HEK293T (cell line): ENCODE measurements at regions not wholly inside any gene's neighbourhood (a gene's known extent, or its start where the extent isn't known, plus 50 kb on each side); places are given as distances from the start of the nearest gene placed in this dataset.

Source experiments
- CTCF ChIA-PET: fragments of 350-600 bp; formaldehyde crosslinking; extraction: SDS; loops from one replicate; lab custom pipeline; 2021; ENCODE audit warnings: antibody characterized with exemption, inconsistent platforms; lab: Yijun Ruan, JAX
- POLR2A ChIA-PET: fragments of 350-600 bp; formaldehyde crosslinking; extraction: SDS; loops from one replicate; lab custom pipeline; 2020; ENCODE audit warnings: antibody characterized with exemption, inconsistent platforms; lab: Yijun Ruan, JAX
- DNase-seq: peaks from one replicate; pipeline ENCODE4 v3.0.0; 2012; ENCODE audit warnings: mixed read lengths; ENCODE audit errors: extremely low spot score
- ARNT ChIP-seq: fragments of 450-650 bp; IDR thresholded peaks from 2 replicates; pipeline ENCODE4 v1.6.1; 2017; ENCODE audit warnings: mild to moderate bottlenecking
- BHLHE40 ChIP-seq: fragments of 450-650 bp; IDR thresholded peaks from 2 replicates; pipeline ENCODE4 v1.6.1; 2016; ENCODE audit warnings: mild to moderate bottlenecking, moderate library complexity, borderline replicate concordance
- CTBP1 ChIP-seq: fragments of 450-650 bp; IDR thresholded peaks from 2 replicates; pipeline ENCODE4 v1.6.1; 2016; ENCODE audit warnings: borderline replicate concordance
- ELF4 ChIP-seq: fragments of 450-650 bp; IDR thresholded peaks from 2 replicates; pipeline ENCODE4 v1.6.1; 2017; ENCODE audit warnings: antibody characterized with exemption
- FOXA1 ChIP-seq: fragments of 450-650 bp; IDR thresholded peaks from 2 replicates; pipeline ENCODE4 v1.6.1; 2016; ENCODE audit warnings: mild to moderate bottlenecking
- FOXK2 ChIP-seq: fragments of 450-650 bp; IDR thresholded peaks from 2 replicates; pipeline ENCODE4 v1.6.1; 2016; ENCODE audit warnings: mild to moderate bottlenecking
- FOXM1 ChIP-seq: fragments of 450-650 bp; IDR thresholded peaks from 2 replicates; pipeline ENCODE4 v1.6.1; 2017; ENCODE audit warnings: mild to moderate bottlenecking, borderline replicate concordance
- HDGF ChIP-seq: fragments of 450-650 bp; IDR thresholded peaks from 2 replicates; pipeline ENCODE4 v1.6.1; 2017; ENCODE audit warnings: antibody characterized with exemption, borderline replicate concordance
- L3MBTL2 ChIP-seq: fragments of 450-650 bp; conservative IDR thresholded peaks from 2 replicates; pipeline ENCODE4 v1.6.1; 2016; ENCODE audit warnings: mild to moderate bottlenecking
- LEF1 ChIP-seq: fragments of 450-650 bp; IDR thresholded peaks from 2 replicates; pipeline ENCODE4 v1.6.1; 2017; ENCODE audit warnings: mild to moderate bottlenecking, borderline replicate concordance
- NFRKB ChIP-seq: fragments of 450-650 bp; IDR thresholded peaks from 2 replicates; pipeline ENCODE4 v1.6.1; 2016; ENCODE audit warnings: mild to moderate bottlenecking, moderate library complexity
- PKNOX1 ChIP-seq: fragments of 450-650 bp; IDR thresholded peaks from 2 replicates; pipeline ENCODE4 v1.6.1; 2016
- SP1 ChIP-seq: fragments of 450-650 bp; IDR thresholded peaks from 2 replicates; pipeline ENCODE4 v1.6.1; 2017
- SUZ12 ChIP-seq: fragments of 450-650 bp; IDR thresholded peaks from 2 replicates; pipeline ENCODE4 v1.6.1; 2016; ENCODE audit warnings: mild to moderate bottlenecking
- TARDBP ChIP-seq: fragments of 450-650 bp; IDR thresholded peaks from 2 replicates; pipeline ENCODE4 v1.6.1; 2016
- ZNF384 ChIP-seq: fragments of 450-650 bp; IDR thresholded peaks from 2 replicates; pipeline ENCODE4 v1.6.1; 2016

DNA sequence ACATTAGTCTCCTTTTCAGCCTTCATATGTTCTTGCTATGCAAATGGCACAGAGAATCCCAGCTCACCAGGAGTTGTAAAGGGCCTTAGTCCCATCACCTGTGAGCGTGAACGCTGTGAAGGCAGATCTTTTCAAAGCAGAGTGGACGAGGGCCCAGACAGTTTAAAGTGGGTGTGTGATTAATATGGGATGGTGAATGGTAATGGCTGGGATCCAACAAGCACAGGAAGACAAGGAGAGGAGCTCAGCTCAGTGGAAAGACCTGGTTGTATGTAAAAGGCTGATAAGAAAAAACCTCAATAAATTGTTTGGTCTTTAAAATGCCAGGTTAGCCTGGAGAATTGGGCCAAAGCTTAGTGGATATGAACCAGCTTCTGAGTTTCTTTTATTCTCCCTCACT is 326.2 kb downstream of the NYAP2 start:
- ChIA-PET POLR2A (no interaction called here), CTCF (no interaction called here)
- no peak for DNase-seq
- no peak for TF ChIP-seq SUZ12
- no peak for TF ChIP-seq PKNOX1
- no peak for TF ChIP-seq TARDBP
- no peak for TF ChIP-seq LEF1
- TF ChIP-seq ARNT, result no peak
- no peak for TF ChIP-seq FOXK2
- no peak for TF ChIP-seq HDGF
- TF ChIP-seq SP1, result no peak
- no peak for TF ChIP-seq FOXM1
- TF ChIP-seq NFRKB, result no peak
- no peak for TF ChIP-seq L3MBTL2
- TF ChIP-seq ELF4, result no peak
- TF ChIP-seq CTBP1, result no peak
- no peak for TF ChIP-seq BHLHE40
- TF ChIP-seq ZNF384, result no peak
- TF ChIP-seq FOXA1, result no peak
